DOHH2 (cell line): ENCODE measurements at regions not wholly inside any gene's neighbourhood (a gene's known extent, or its start where the extent isn't known, plus 50 kb on each side); places are given as distances from the start of the nearest gene placed in this dataset.

ENCODE experiments used
- EZH2phosphoT487 ChIP-seq: fragments of 200-600 bp; sonication (generic); IDR thresholded peaks from 2 replicates; pipeline ENCODE4 v1.6.1; 2017; ENCODE audit warnings: borderline replicate concordance, mild to moderate bottlenecking, antibody characterized with exemption, low read length, moderate library complexity, mixed read lengths
- TF ChIP-seq, protein P1 (sequence below): fragments of 200-600 bp; sonication (generic); IDR thresholded peaks from one replicate; pipeline ENCODE4 v1.5.1; 2014; ENCODE audit warnings: antibody characterized with exemption, mild to moderate bottlenecking, low read depth, low read length; ENCODE audit not compliant: poor library complexity, severe bottlenecking

DNA sequence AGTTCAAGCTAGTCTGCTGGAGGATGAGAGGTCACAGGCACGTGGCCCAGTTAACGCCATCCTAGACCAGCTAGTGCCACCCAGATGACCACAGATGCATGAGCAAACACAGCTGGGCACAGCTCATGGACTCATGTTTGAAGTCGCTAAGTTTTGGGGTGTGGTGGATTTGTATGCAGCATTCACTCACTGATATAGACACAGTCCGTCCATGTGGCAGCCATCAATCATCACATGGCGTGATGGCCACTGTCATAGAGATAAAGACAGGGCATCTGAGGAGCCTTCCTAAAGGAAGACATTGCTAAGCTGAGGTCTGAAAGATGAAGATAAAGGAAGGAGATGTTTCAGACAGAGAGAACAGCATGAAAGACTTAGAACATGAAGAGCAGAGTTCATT is 154.4 kb upstream of the JAG1 start:
- TF ChIP-seq, protein P1, sequence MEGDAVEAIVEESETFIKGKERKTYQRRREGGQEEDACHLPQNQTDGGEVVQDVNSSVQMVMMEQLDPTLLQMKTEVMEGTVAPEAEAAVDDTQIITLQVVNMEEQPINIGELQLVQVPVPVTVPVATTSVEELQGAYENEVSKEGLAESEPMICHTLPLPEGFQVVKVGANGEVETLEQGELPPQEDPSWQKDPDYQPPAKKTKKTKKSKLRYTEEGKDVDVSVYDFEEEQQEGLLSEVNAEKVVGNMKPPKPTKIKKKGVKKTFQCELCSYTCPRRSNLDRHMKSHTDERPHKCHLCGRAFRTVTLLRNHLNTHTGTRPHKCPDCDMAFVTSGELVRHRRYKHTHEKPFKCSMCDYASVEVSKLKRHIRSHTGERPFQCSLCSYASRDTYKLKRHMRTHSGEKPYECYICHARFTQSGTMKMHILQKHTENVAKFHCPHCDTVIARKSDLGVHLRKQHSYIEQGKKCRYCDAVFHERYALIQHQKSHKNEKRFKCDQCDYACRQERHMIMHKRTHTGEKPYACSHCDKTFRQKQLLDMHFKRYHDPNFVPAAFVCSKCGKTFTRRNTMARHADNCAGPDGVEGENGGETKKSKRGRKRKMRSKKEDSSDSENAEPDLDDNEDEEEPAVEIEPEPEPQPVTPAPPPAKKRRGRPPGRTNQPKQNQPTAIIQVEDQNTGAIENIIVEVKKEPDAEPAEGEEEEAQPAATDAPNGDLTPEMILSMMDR = no peak
- TF ChIP-seq EZH2phosphoT487 = no peak
